Keratinocyte (primary cell): ENCODE measurements at regions not wholly inside any gene's neighbourhood (a gene's known extent, or its start where the extent isn't known, plus 50 kb on each side); places are given as distances from the start of the nearest gene placed in this dataset.

Source experiments
- DNase-seq: peaks from one replicate; pipeline ENCODE4 v3.0.0-alpha.2; 2011; ENCODE audit warnings: low read depth, missing footprints, low spot score
- FAIRE-seq: peaks from 2 replicates; lab custom pipeline; 2011; peaks lifted over from hg19 to GRCh38; lab: Jason Lieb, UNC
- H2AFZ ChIP-seq: 2 replicates; pipeline ENCODE4 v1.6.0; 2012; ENCODE audit warnings: low read length, control low read depth, inconsistent platforms; ENCODE audit not compliant: control insufficient read depth
- H3K27ac ChIP-seq: 2 replicates; pipeline ENCODE4 v1.5.1; 2011; ENCODE audit warnings: low read length; ENCODE audit not compliant: control insufficient read depth, insufficient read depth
- H3K27me3 ChIP-seq: 3 replicates; pipeline ENCODE4 v1.6.0; 2011; ENCODE audit warnings: low read length; ENCODE audit not compliant: control insufficient read depth, insufficient read depth; ENCODE audit errors: extremely low read depth
- H3K36me3 ChIP-seq, 2 experiments: 2 replicates in 1 of 2; 3 replicates in 1 of 2; pipeline ENCODE4 v1.5.1; 2011; ENCODE audit warnings: low read length in 2 of 2, mild to moderate bottlenecking in 1 of 2; ENCODE audit not compliant: control insufficient read depth in 2 of 2, insufficient read depth in 2 of 2; ENCODE audit errors: extremely low read depth in 1 of 2
- H3K4me1 ChIP-seq: 3 replicates; pipeline ENCODE4 v1.5.1; 2011; ENCODE audit warnings: low read length; ENCODE audit not compliant: control insufficient read depth, insufficient read depth; ENCODE audit errors: extremely low read depth
- H3K4me2 ChIP-seq: 3 replicates; pipeline ENCODE4 v1.6.0; 2011; ENCODE audit warnings: low read depth, low read length; ENCODE audit not compliant: control insufficient read depth, insufficient read depth; ENCODE audit errors: extremely low read depth
- H3K4me3 ChIP-seq, 3 experiments: fragments of 200-600 bp in 1 of 3; sonication (generic) in 1 of 3; 2 replicates in 2 of 3; 3 replicates in 1 of 3; pipeline ENCODE4 v1.5.1; 2011 to 2016; ENCODE audit warnings: low read length in 3 of 3, mild to moderate bottlenecking in 3 of 3, control low read depth in 2 of 3, inconsistent platforms in 1 of 3, low read depth in 1 of 3, mixed read lengths in 1 of 3, mixed run types in 1 of 3, moderate library complexity in 1 of 3; ENCODE audit not compliant: control insufficient read depth in 2 of 3, insufficient read depth in 2 of 3; ENCODE audit errors: extremely low read depth in 1 of 3
- H3K79me2 ChIP-seq: 2 replicates; pipeline ENCODE4 v1.6.0; 2012; ENCODE audit warnings: low read length; ENCODE audit not compliant: control insufficient read depth, insufficient read depth
- H3K9ac ChIP-seq: 3 replicates; pipeline ENCODE4 v1.6.0; 2011; ENCODE audit warnings: low read length; ENCODE audit not compliant: control insufficient read depth, insufficient read depth; ENCODE audit errors: extremely low read depth
- H3K9me1 ChIP-seq: 3 replicates; pipeline ENCODE4 v1.6.0; 2011; ENCODE audit warnings: low read length; ENCODE audit not compliant: control insufficient read depth, insufficient read depth; ENCODE audit errors: extremely low read depth
- H3K9me3 ChIP-seq: 2 replicates; pipeline ENCODE4 v1.5.1; 2012; ENCODE audit warnings: low read depth, low read length; ENCODE audit not compliant: control insufficient read depth
- H4K20me1 ChIP-seq: 3 replicates; pipeline ENCODE4 v1.6.0; 2011; ENCODE audit warnings: low read length; ENCODE audit not compliant: control insufficient read depth, insufficient read depth; ENCODE audit errors: extremely low read depth
- EZH2 ChIP-seq: IDR thresholded peaks from one replicate; pipeline ENCODE4 v1.6.1; 2012; ENCODE audit warnings: inconsistent platforms, mild to moderate bottlenecking, low read length, moderate library complexity
- dilution Hi-C: fragments of 300-500 bp; cut with MboI; formaldehyde crosslinking; loops from one replicate; pipeline ENCODE4 v1.7.0; 2020; ENCODE audit warnings: low sequenced_read_pairs; ENCODE audit not compliant: extremely low pct_ligation_motif_present
- TF ChIP-seq, protein P1 (sequence below), 3 experiments: IDR thresholded peaks in 1 of 3; conservative IDR thresholded peaks in 1 of 3; optimal IDR thresholded peaks in 1 of 3; 2 replicates in 2 of 3; 3 replicates in 1 of 3; pipeline versions ENCODE3 to v1.5.1; 2011; ENCODE audit warnings: low read length in 3 of 3, mild to moderate bottlenecking in 3 of 3, moderate library complexity in 2 of 3, control low read depth in 1 of 3, inconsistent platforms in 1 of 3; ENCODE audit not compliant: insufficient read depth in 2 of 3; ENCODE audit errors: extremely low read depth in 1 of 3

DNA sequence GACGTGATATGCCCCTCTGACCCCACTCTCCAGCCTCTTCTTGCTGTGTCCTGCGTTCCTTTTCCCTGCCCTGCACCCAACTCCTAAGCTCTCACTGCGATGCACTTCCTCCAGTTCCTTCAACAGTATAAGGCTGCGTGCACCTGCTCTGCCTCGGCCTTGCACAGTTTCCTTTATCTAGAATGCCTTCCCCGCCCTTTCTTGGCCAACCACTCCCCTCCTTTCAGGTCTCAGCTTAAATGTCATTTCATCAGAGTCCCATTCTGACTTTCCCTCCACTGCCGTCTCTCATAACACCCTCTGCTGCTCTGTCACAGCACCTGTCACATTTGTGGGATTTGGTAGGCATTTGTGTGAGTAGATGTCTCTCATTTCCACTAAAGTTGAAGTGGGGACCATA lies 58.4 kb upstream of the NEIL3 start:
- FAIRE-seq (no peak), DNase-seq (no peak)
- Histone ChIP-seq H4K20me1 (no peaks in the 10 kb centered on the region), H3K27ac (no peak overlapping the region), H3K4me1 (no peaks in the 10 kb centered on the region), H3K27me3 (no peaks in the 10 kb centered on the region), H3K9me1 (no peaks in the 10 kb centered on the region), H3K79me2 (no peaks in the 10 kb centered on the region), H3K4me2 (no peak overlapping the region), H3K4me3 (no peak overlapping the region), H3K9me3 (no peaks in the 10 kb centered on the region), H2AFZ (no peak overlapping the region), H3K9ac (no peak overlapping the region), H3K36me3 (no peaks in the 10 kb centered on the region)
- dilution Hi-C loops = no loop called here
- TF ChIP-seq, protein P1, sequence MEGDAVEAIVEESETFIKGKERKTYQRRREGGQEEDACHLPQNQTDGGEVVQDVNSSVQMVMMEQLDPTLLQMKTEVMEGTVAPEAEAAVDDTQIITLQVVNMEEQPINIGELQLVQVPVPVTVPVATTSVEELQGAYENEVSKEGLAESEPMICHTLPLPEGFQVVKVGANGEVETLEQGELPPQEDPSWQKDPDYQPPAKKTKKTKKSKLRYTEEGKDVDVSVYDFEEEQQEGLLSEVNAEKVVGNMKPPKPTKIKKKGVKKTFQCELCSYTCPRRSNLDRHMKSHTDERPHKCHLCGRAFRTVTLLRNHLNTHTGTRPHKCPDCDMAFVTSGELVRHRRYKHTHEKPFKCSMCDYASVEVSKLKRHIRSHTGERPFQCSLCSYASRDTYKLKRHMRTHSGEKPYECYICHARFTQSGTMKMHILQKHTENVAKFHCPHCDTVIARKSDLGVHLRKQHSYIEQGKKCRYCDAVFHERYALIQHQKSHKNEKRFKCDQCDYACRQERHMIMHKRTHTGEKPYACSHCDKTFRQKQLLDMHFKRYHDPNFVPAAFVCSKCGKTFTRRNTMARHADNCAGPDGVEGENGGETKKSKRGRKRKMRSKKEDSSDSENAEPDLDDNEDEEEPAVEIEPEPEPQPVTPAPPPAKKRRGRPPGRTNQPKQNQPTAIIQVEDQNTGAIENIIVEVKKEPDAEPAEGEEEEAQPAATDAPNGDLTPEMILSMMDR (optimal IDR thresholded peaks at IDR 0.05 in 1 of 3, IDR thresholded peaks at IDR 0.05 in 1 of 3, conservative IDR thresholded peaks at IDR 0.05 in 1 of 3; ENCODE audit: extremely low read depth in 1 of 3, insufficient read depth in 2 of 3, low read length in 3 of 3) = no peak
- TF ChIP-seq EZH2 = no peak

DNA sequence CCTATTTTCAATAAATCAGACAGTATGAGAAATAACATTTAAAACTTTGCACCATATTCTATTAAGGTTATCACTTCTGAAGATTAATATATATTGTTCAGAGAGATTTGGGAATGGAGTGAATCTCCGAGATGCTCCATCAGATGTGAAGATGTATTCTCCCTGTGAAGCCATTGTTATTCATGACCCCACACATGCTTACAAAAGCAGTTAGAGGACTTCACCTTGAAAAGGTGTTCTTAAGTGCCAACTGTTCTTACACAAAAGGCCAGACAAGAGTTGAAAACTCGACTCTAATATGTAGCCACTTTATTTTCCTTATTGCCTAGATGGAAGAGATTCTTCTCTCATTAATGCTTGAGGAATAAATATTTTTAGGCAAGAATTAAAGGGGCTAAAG lies 54.3 kb upstream of the NEIL3 start:
- Histone ChIP-seq H3K4me1 (no peaks in the 10 kb centered on the region), H3K9me1 (no peaks in the 10 kb centered on the region), H3K9me3 (no peaks in the 10 kb centered on the region), H3K27ac (no peak overlapping the region), H3K36me3 (no peaks in the 10 kb centered on the region), H3K27me3 (no peaks in the 10 kb centered on the region), H4K20me1 (no peaks in the 10 kb centered on the region), H3K4me3 (no peak overlapping the region), H3K9ac (no peak overlapping the region), H3K79me2 (no peaks in the 10 kb centered on the region), H2AFZ (no peak overlapping the region), H3K4me2 (no peak overlapping the region)
- TF ChIP-seq EZH2 = no peak
- TF ChIP-seq, protein P1 (optimal IDR thresholded peaks at IDR 0.05 in 1 of 3, IDR thresholded peaks at IDR 0.05 in 1 of 3, conservative IDR thresholded peaks at IDR 0.05 in 1 of 3; ENCODE audit: extremely low read depth in 1 of 3, insufficient read depth in 2 of 3, low read length in 3 of 3) = no peak
- dilution Hi-C loops = no loop called here
- FAIRE-seq = no peak
- no peak for DNase-seq
